ENCODE measurements at regions not wholly inside any gene's neighbourhood (a gene's known extent, or its start where the extent isn't known, plus 50 kb on each side); places are given as distances from the start of the nearest gene placed in this dataset.

- no peak for TF ChIP-seq PBX3 (IDR thresholded peaks at IDR 0.05; ENCODE audit: insufficient replicate concordance, low read depth, low read length)
- TF ChIP-seq TAF1 (IDR thresholded peaks at IDR 0.05; ENCODE audit: borderline replicate concordance, low read depth, low read length): no peak
- no peak for TF ChIP-seq CTCF (IDR thresholded peaks at IDR 0.05 in 2 of 3, conservative IDR thresholded peaks at IDR 0.05 in 1 of 3; ENCODE audit: control insufficient read depth in 2 of 3, extremely low read depth in 1 of 3, insufficient read depth in 1 of 3, low read depth in 3 of 3, low read length in 3 of 3)
- TF ChIP-seq MAX (IDR thresholded peaks at IDR 0.05; ENCODE audit: low read depth, low read length): no peak
- TF ChIP-seq EP300 (IDR thresholded peaks at IDR 0.05; ENCODE audit: borderline replicate concordance in 1 of 2, control insufficient read depth in 1 of 2, low read depth in 2 of 2, low read length in 2 of 2): no peak
- TF ChIP-seq IRF5 (IDR thresholded peaks at IDR 0.05; ENCODE audit: borderline replicate concordance): no peak
- TF ChIP-seq PKNOX1 (IDR thresholded peaks at IDR 0.05): no peak
- no peak for TF ChIP-seq FOXK2 (IDR thresholded peaks at IDR 0.05)
- TF ChIP-seq EZH2 (IDR thresholded peaks at IDR 0.05; ENCODE audit: borderline replicate concordance, control insufficient read depth, low read depth, low read length): no peak
- TF ChIP-seq POLR2AphosphoS5 (IDR thresholded peaks at IDR 0.05; ENCODE audit: low read length): no peak
- no peak for TF ChIP-seq PRDM15 (CRISPR knock-in tag; IDR thresholded peaks at IDR 0.05)
Observed at GRCh38 chr10:23965123-23965522, 243.8 kb upstream of the KIAA1217 start.

All from GM12878 (cell line).